ENCODE measurements at regions not wholly inside any gene's neighbourhood (a gene's known extent, or its start where the extent isn't known, plus 50 kb on each side); places are given as distances from the start of the nearest gene placed in this dataset.

DNA sequence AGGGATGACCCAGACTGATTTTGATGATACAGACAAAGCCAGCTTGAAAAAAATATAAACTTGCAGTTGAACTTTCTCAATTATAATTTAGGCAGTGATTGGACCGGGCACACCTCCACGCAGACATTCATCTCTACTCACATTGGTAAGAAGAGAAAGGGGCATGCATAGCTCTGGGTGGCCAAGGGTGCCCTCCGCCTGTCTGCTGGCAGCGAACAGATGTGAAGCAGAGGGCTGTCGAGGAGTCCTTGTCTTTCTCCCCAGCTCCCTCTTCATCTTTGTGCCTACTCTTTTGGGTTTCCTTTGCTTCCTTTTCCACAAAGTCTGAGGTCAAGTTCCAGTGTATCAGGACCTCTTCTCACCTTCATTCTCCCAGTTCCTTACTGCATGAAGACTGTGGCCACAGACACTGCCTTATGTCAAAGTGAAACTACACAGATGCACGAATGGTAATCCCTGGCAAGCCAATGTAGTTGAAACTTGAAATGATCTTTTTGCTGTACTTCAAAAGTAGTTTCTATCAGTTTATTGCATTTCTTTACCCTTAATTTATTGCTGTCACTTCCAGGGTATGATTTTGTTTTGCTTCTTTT, 343.7 kb upstream of the SOX9 start:
- TF ChIP-seq, protein P1, sequence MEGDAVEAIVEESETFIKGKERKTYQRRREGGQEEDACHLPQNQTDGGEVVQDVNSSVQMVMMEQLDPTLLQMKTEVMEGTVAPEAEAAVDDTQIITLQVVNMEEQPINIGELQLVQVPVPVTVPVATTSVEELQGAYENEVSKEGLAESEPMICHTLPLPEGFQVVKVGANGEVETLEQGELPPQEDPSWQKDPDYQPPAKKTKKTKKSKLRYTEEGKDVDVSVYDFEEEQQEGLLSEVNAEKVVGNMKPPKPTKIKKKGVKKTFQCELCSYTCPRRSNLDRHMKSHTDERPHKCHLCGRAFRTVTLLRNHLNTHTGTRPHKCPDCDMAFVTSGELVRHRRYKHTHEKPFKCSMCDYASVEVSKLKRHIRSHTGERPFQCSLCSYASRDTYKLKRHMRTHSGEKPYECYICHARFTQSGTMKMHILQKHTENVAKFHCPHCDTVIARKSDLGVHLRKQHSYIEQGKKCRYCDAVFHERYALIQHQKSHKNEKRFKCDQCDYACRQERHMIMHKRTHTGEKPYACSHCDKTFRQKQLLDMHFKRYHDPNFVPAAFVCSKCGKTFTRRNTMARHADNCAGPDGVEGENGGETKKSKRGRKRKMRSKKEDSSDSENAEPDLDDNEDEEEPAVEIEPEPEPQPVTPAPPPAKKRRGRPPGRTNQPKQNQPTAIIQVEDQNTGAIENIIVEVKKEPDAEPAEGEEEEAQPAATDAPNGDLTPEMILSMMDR (IDR thresholded peaks at IDR 0.05; ENCODE audit: insufficient read depth, low read length, poor library complexity, severe bottlenecking) = no peak
- TF ChIP-seq EZH2phosphoT487 (conservative IDR thresholded peaks at IDR 0.05; ENCODE audit: low read length) = no peak
